GM12875 (cell line): ENCODE measurements at regions not wholly inside any gene's neighbourhood (a gene's known extent, or its start where the extent isn't known, plus 50 kb on each side); places are given as distances from the start of the nearest gene placed in this dataset.

Experiments
- H3K4me3 ChIP-seq: one replicate; pipeline ENCODE4 v1.5.1; 2011; ENCODE audit warnings: low read depth, low read length, control low read depth
- CTCF ChIP-seq: IDR thresholded peaks from 2 replicates; pipeline ENCODE4 v1.5.1; 2011; ENCODE audit warnings: low read depth, mild to moderate bottlenecking, control low read depth, inconsistent platforms, low read length, moderate library complexity, borderline replicate concordance; ENCODE audit not compliant: insufficient read depth

GRCh38 chr4:182190306-182190705 is 52.9 kb upstream of the TENM3 start:
- no peak overlapping the region for H3K4me3 ChIP-seq
- no peak for TF ChIP-seq CTCF

GRCh38 chr4:182192511-182193181 is 50.6 kb upstream of the TENM3 start:
- H3K4me3 ChIP-seq = no peak overlapping the region
- no peak for TF ChIP-seq CTCF

- H3K4me3 ChIP-seq = no peak overlapping the region
- no peak for TF ChIP-seq CTCF
These were observed 49.9 kb upstream of the TENM3 start for GRCh38 chr4:182193311-182193710.
